WTC11 (cell line): ENCODE measurements at regions not wholly inside any gene's neighbourhood (a gene's known extent, or its start where the extent isn't known, plus 50 kb on each side); places are given as distances from the start of the nearest gene placed in this dataset.

Experiments
- ATAC-seq: fragments of 200-7000 bp; cut with Tn5 transposase; 2 replicates; pipeline ENCODE4 v1.10.0; 2021; ENCODE audit warnings: mild to moderate bottlenecking, moderate library complexity
- CTCF ChIA-PET: fragments of 300-600 bp; sonication (Branson Sonifier 250); formaldehyde crosslinking; loops from one replicate; lab custom pipeline; 2021; ENCODE audit warnings: antibody characterized with exemption; lab: Charles Lee
- POLR2A ChIA-PET: fragments of 350-600 bp; sonication (Branson Sonifier 250); formaldehyde crosslinking; loops from one replicate; lab custom pipeline; 2021; ENCODE audit warnings: antibody characterized with exemption; lab: Charles Lee
- DNase-seq: peaks from one replicate; pipeline ENCODE4 v3.0.0; 2021; ENCODE audit warnings: low spot score
- H3K27ac Mint-ChIP-seq: 2 replicates; pipeline ENCODE4 v1.8.0; 2021; ENCODE audit warnings: mixed read lengths
- H3K27me3 Mint-ChIP-seq: 2 replicates; pipeline ENCODE4 v1.8.0; 2021; ENCODE audit warnings: low read depth, mild to moderate bottlenecking, moderate library complexity, mixed read lengths
- H3K36me3 Mint-ChIP-seq: 2 replicates; pipeline ENCODE4 v1.8.0; 2021; ENCODE audit warnings: mixed read lengths
- H3K4me1 Mint-ChIP-seq: 2 replicates; pipeline ENCODE4 v1.8.0; 2022; ENCODE audit warnings: mixed read lengths
- H3K4me3 Mint-ChIP-seq: 2 replicates; pipeline ENCODE4 v1.8.0; 2021; ENCODE audit warnings: mild to moderate bottlenecking, moderate library complexity, mixed read lengths
- H3K9me3 Mint-ChIP-seq: 2 replicates; pipeline ENCODE4 v1.8.0; 2021; ENCODE audit warnings: mixed read lengths
- ATF3 ChIP-seq: sonication (generic); formaldehyde crosslinking; conservative IDR thresholded peaks from 2 replicates; pipeline ENCODE4 v1.8.1; 2022; ENCODE audit warnings: mild to moderate bottlenecking, missing genetic modification reagents
- ATF6 ChIP-seq: sonication (generic); formaldehyde crosslinking; IDR thresholded peaks from 2 replicates; pipeline ENCODE4 v1.8.1; 2023; ENCODE audit warnings: mild to moderate bottlenecking, missing genetic modification reagents
- CBFB ChIP-seq: sonication (generic); formaldehyde crosslinking; IDR thresholded peaks from 2 replicates; pipeline ENCODE4 v1.8.1; 2022; ENCODE audit warnings: mild to moderate bottlenecking, low read depth, missing genetic modification reagents
- FOXK1 ChIP-seq: sonication (generic); formaldehyde crosslinking; IDR thresholded peaks from 2 replicates; pipeline ENCODE4 v1.8.0; 2022; ENCODE audit warnings: mild to moderate bottlenecking, moderate library complexity, missing genetic modification reagents
- GRHL2 ChIP-seq: fragments of 250-450 bp; sonication (Bioruptor Pico); IDR thresholded peaks from 2 replicates; pipeline ENCODE4 v1.8.0; 2022; ENCODE audit warnings: mild to moderate bottlenecking, moderate library complexity; ENCODE audit not compliant: insufficient replicate concordance, severe bottlenecking
- HMGA2 ChIP-seq: fragments of 250-450 bp; sonication (Bioruptor Pico); IDR thresholded peaks from 2 replicates; pipeline ENCODE4 v1.4.0; 2021; ENCODE audit warnings: mild to moderate bottlenecking, moderate library complexity
- IRF1 ChIP-seq: sonication (generic); formaldehyde crosslinking; IDR thresholded peaks from 2 replicates; pipeline ENCODE4 v1.8.0; 2023; ENCODE audit warnings: missing genetic modification reagents
- KAT7 ChIP-seq: sonication (generic); formaldehyde crosslinking; IDR thresholded peaks from 2 replicates; pipeline ENCODE4 v1.8.1; 2023; ENCODE audit warnings: missing genetic modification reagents, mild to moderate bottlenecking, borderline replicate concordance
- NR2C2 ChIP-seq: sonication (generic); formaldehyde crosslinking; IDR thresholded peaks from 2 replicates; pipeline ENCODE4 v1.8.0; 2022; ENCODE audit warnings: mild to moderate bottlenecking, missing genetic modification reagents
- NR3C1 ChIP-seq: sonication (generic); formaldehyde crosslinking; conservative IDR thresholded peaks from 2 replicates; pipeline ENCODE4 v1.8.1; 2023; ENCODE audit warnings: low read depth, mild to moderate bottlenecking, missing genetic modification reagents
- SOX15 ChIP-seq: fragments of 250-450 bp; sonication (Bioruptor Pico); IDR thresholded peaks from 2 replicates; pipeline ENCODE4 v1.9.0; 2021; ENCODE audit warnings: mild to moderate bottlenecking
- SP1 ChIP-seq: sonication (generic); formaldehyde crosslinking; conservative IDR thresholded peaks from 2 replicates; pipeline ENCODE4 v1.8.1; 2022; ENCODE audit warnings: missing genetic modification reagents
- ZBTB43 ChIP-seq: sonication (generic); formaldehyde crosslinking; IDR thresholded peaks from 2 replicates; pipeline ENCODE4 v1.8.1; 2023; ENCODE audit warnings: mild to moderate bottlenecking, missing genetic modification reagents
- ZNF121 ChIP-seq: sonication (generic); formaldehyde crosslinking; IDR thresholded peaks from 2 replicates; pipeline ENCODE4 v1.8.0; 2023; ENCODE audit warnings: missing genetic modification reagents
- ZNF416 ChIP-seq: fragments of 250-450 bp; sonication (Bioruptor Pico); IDR thresholded peaks from 2 replicates; pipeline ENCODE4 v1.9.0; 2021; ENCODE audit warnings: mild to moderate bottlenecking, inconsistent platforms
- TF ChIP-seq, protein P1 (sequence below): sonication (generic); formaldehyde crosslinking; IDR thresholded peaks from 2 replicates; pipeline ENCODE4 v1.8.1; 2023; ENCODE audit warnings: mild to moderate bottlenecking, missing genetic modification reagents, borderline replicate concordance

- Mint-ChIP-seq H3K4me1 (peaks cover 14% of the 10 kb centered on the region), H3K27me3 (no peaks in the 10 kb centered on the region), H3K9me3 (peaks cover 23% of the 10 kb centered on the region), H3K4me3 (no peak overlapping the region), H3K36me3 (peaks cover 10% of the 10 kb centered on the region), H3K27ac (no peak overlapping the region)
- TF ChIP-seq, protein P1, sequence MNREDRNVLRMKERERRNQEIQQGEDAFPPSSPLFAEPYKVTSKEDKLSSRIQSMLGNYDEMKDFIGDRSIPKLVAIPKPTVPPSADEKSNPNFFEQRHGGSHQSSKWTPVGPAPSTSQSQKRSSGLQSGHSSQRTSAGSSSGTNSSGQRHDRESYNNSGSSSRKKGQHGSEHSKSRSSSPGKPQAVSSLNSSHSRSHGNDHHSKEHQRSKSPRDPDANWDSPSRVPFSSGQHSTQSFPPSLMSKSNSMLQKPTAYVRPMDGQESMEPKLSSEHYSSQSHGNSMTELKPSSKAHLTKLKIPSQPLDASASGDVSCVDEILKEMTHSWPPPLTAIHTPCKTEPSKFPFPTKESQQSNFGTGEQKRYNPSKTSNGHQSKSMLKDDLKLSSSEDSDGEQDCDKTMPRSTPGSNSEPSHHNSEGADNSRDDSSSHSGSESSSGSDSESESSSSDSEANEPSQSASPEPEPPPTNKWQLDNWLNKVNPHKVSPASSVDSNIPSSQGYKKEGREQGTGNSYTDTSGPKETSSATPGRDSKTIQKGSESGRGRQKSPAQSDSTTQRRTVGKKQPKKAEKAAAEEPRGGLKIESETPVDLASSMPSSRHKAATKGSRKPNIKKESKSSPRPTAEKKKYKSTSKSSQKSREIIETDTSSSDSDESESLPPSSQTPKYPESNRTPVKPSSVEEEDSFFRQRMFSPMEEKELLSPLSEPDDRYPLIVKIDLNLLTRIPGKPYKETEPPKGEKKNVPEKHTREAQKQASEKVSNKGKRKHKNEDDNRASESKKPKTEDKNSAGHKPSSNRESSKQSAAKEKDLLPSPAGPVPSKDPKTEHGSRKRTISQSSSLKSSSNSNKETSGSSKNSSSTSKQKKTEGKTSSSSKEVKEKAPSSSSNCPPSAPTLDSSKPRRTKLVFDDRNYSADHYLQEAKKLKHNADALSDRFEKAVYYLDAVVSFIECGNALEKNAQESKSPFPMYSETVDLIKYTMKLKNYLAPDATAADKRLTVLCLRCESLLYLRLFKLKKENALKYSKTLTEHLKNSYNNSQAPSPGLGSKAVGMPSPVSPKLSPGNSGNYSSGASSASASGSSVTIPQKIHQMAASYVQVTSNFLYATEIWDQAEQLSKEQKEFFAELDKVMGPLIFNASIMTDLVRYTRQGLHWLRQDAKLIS, result no peak
- no peak for TF ChIP-seq GRHL2
- ChIA-PET POLR2A (no interaction called here), CTCF (no interaction called here)
- no peak for ATAC-seq
- no peak for DNase-seq
Observed at GRCh38 chr3:106452096-106452495, 583.3 kb upstream of the CBLB start.

- Mint-ChIP-seq H3K36me3 (no peaks in the 10 kb centered on the region), H3K27ac (peak overlapping the region; percentile 53; the same call in 1 of the 2 replicates), H3K4me3 (no peak overlapping the region), H3K4me1 (peaks cover 18% of the 10 kb centered on the region), H3K27me3 (no peaks in the 10 kb centered on the region), H3K9me3 (peaks cover 7% of the 10 kb centered on the region; the same call in 1 of the 2 replicates)
- POLR2A ChIA-PET, result no interaction called here
- TF ChIP-seq HMGA2 (CRISPR knock-in tag) (no peak), FOXK1 (CRISPR knock-in tag) (no peak), SOX15 (CRISPR knock-in tag) (no peak), ZNF121 (CRISPR knock-in tag) (peak; percentile 94), ATF3 (CRISPR knock-in tag) (no peak), NR2C2 (CRISPR knock-in tag) (no peak)
- DNase-seq (no peak), ATAC-seq (no peak)
- CTCF ChIA-PET, result no interaction called here
Observed at GRCh38 chr3:106454497-106454896, 585.7 kb upstream of the CBLB start.

GRCh38 chr3:106457281-106458180 is 588.7 kb upstream of the CBLB start:
- peaks cover 18% of the 10 kb centered on the region for H3K4me1 Mint-ChIP-seq
- H3K27ac Mint-ChIP-seq, result 0 out of 2 replicates have a peak overlapping the region, but pooled peaks have one; percentile 26
- CTCF ChIA-PET, result no interaction called here
- ATAC-seq, result no peak
- peaks cover 22% of the 10 kb centered on the region; the same call in 1 of the 2 replicates for H3K9me3 Mint-ChIP-seq
- TF ChIP-seq ZNF416 (CRISPR knock-in tag) (no peak), IRF1 (no peak), ATF6 (CRISPR knock-in tag) (no peak), NR3C1 (CRISPR knock-in tag) (no peak), SP1 (CRISPR knock-in tag) (no peak), ZBTB43 (no peak), KAT7 (no peak), CBFB (CRISPR knock-in tag) (no peak)
- TF ChIP-seq, all 79 proteins: peak for 0
- H3K4me3 Mint-ChIP-seq, result no peak overlapping the region
- DNase-seq, result no peak
- no peaks in the 10 kb centered on the region for H3K27me3 Mint-ChIP-seq
- POLR2A ChIA-PET, result no interaction called here
- H3K36me3 Mint-ChIP-seq, result no peaks in the 10 kb centered on the region
